Keratinocyte (primary cell): ENCODE measurements at regions not wholly inside any gene's neighbourhood (a gene's known extent, or its start where the extent isn't known, plus 50 kb on each side); places are given as distances from the start of the nearest gene placed in this dataset.
"Not testable (repeated sequence)": the region's sequence is repeated elsewhere in the genome, so short reads cannot be mapped to it uniquely, and the experiment has no call there.

Source experiments
- DNase-seq: peaks from one replicate; pipeline ENCODE4 v3.0.0-alpha.2; 2011; ENCODE audit warnings: low read depth, missing footprints, low spot score
- FAIRE-seq: peaks from 2 replicates; lab custom pipeline; 2011; peaks lifted over from hg19 to GRCh38; lab: Jason Lieb, UNC
- H2AFZ ChIP-seq: 2 replicates; pipeline ENCODE4 v1.6.0; 2012; ENCODE audit warnings: low read length, control low read depth, inconsistent platforms; ENCODE audit not compliant: control insufficient read depth
- H3K27ac ChIP-seq: 2 replicates; pipeline ENCODE4 v1.5.1; 2011; ENCODE audit warnings: low read length; ENCODE audit not compliant: control insufficient read depth, insufficient read depth
- H3K27me3 ChIP-seq: 3 replicates; pipeline ENCODE4 v1.6.0; 2011; ENCODE audit warnings: low read length; ENCODE audit not compliant: control insufficient read depth, insufficient read depth; ENCODE audit errors: extremely low read depth
- H3K36me3 ChIP-seq, 2 experiments: 2 replicates in 1 of 2; 3 replicates in 1 of 2; pipeline ENCODE4 v1.5.1; 2011; ENCODE audit warnings: low read length in 2 of 2, mild to moderate bottlenecking in 1 of 2; ENCODE audit not compliant: control insufficient read depth in 2 of 2, insufficient read depth in 2 of 2; ENCODE audit errors: extremely low read depth in 1 of 2
- H3K4me1 ChIP-seq: 3 replicates; pipeline ENCODE4 v1.5.1; 2011; ENCODE audit warnings: low read length; ENCODE audit not compliant: control insufficient read depth, insufficient read depth; ENCODE audit errors: extremely low read depth
- H3K4me2 ChIP-seq: 3 replicates; pipeline ENCODE4 v1.6.0; 2011; ENCODE audit warnings: low read depth, low read length; ENCODE audit not compliant: control insufficient read depth, insufficient read depth; ENCODE audit errors: extremely low read depth
- H3K4me3 ChIP-seq, 3 experiments: fragments of 200-600 bp in 1 of 3; sonication (generic) in 1 of 3; 2 replicates in 2 of 3; 3 replicates in 1 of 3; pipeline ENCODE4 v1.5.1; 2011 to 2016; ENCODE audit warnings: low read length in 3 of 3, mild to moderate bottlenecking in 3 of 3, control low read depth in 2 of 3, inconsistent platforms in 1 of 3, low read depth in 1 of 3, mixed read lengths in 1 of 3, mixed run types in 1 of 3, moderate library complexity in 1 of 3; ENCODE audit not compliant: control insufficient read depth in 2 of 3, insufficient read depth in 2 of 3; ENCODE audit errors: extremely low read depth in 1 of 3
- H3K79me2 ChIP-seq: 2 replicates; pipeline ENCODE4 v1.6.0; 2012; ENCODE audit warnings: low read length; ENCODE audit not compliant: control insufficient read depth, insufficient read depth
- H3K9ac ChIP-seq: 3 replicates; pipeline ENCODE4 v1.6.0; 2011; ENCODE audit warnings: low read length; ENCODE audit not compliant: control insufficient read depth, insufficient read depth; ENCODE audit errors: extremely low read depth
- H3K9me1 ChIP-seq: 3 replicates; pipeline ENCODE4 v1.6.0; 2011; ENCODE audit warnings: low read length; ENCODE audit not compliant: control insufficient read depth, insufficient read depth; ENCODE audit errors: extremely low read depth
- H3K9me3 ChIP-seq: 2 replicates; pipeline ENCODE4 v1.5.1; 2012; ENCODE audit warnings: low read depth, low read length; ENCODE audit not compliant: control insufficient read depth
- H4K20me1 ChIP-seq: 3 replicates; pipeline ENCODE4 v1.6.0; 2011; ENCODE audit warnings: low read length; ENCODE audit not compliant: control insufficient read depth, insufficient read depth; ENCODE audit errors: extremely low read depth
- EZH2 ChIP-seq: IDR thresholded peaks from one replicate; pipeline ENCODE4 v1.6.1; 2012; ENCODE audit warnings: inconsistent platforms, mild to moderate bottlenecking, low read length, moderate library complexity
- dilution Hi-C: fragments of 300-500 bp; cut with MboI; formaldehyde crosslinking; loops from one replicate; pipeline ENCODE4 v1.7.0; 2020; ENCODE audit warnings: low sequenced_read_pairs; ENCODE audit not compliant: extremely low pct_ligation_motif_present
- TF ChIP-seq, protein P1 (sequence below), 3 experiments: IDR thresholded peaks in 1 of 3; conservative IDR thresholded peaks in 1 of 3; optimal IDR thresholded peaks in 1 of 3; 2 replicates in 2 of 3; 3 replicates in 1 of 3; pipeline versions ENCODE3 to v1.5.1; 2011; ENCODE audit warnings: low read length in 3 of 3, mild to moderate bottlenecking in 3 of 3, moderate library complexity in 2 of 3, control low read depth in 1 of 3, inconsistent platforms in 1 of 3; ENCODE audit not compliant: insufficient read depth in 2 of 3; ENCODE audit errors: extremely low read depth in 1 of 3

DNA sequence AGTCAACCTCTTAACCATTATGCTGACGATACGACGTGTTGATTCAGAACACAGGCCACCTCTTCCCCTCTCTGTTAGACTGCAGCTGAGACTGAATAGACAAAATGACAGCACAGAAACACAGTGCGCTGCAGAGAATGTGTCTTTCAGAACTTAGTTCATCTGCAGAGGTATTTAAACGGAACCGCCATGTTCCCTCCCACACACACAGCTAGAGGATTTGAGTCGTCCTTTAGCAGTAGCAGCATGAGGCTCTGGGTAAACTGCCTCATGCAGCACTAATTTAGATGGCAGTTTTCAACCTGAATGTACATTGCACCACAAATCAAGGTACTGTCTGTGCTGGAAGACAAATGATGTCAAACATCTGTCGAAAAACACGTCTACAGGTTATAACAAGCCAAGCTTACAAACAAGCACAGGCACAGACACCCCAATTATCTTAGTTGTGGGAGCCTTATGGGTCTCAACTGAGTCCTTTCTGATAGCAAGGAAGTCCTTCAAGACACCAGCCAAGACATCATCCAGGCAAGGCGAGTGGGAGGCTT lies 76.6 kb upstream of the LRRC4C start:
- H3K27ac ChIP-seq: peak overlapping the region; percentile 4
- DNase-seq (peak; percentile 48), FAIRE-seq (peak; percentile 89)
- H3K36me3 ChIP-seq: no peaks in the 10 kb centered on the region
- TF ChIP-seq EZH2: no peak
- TF ChIP-seq, protein P1, sequence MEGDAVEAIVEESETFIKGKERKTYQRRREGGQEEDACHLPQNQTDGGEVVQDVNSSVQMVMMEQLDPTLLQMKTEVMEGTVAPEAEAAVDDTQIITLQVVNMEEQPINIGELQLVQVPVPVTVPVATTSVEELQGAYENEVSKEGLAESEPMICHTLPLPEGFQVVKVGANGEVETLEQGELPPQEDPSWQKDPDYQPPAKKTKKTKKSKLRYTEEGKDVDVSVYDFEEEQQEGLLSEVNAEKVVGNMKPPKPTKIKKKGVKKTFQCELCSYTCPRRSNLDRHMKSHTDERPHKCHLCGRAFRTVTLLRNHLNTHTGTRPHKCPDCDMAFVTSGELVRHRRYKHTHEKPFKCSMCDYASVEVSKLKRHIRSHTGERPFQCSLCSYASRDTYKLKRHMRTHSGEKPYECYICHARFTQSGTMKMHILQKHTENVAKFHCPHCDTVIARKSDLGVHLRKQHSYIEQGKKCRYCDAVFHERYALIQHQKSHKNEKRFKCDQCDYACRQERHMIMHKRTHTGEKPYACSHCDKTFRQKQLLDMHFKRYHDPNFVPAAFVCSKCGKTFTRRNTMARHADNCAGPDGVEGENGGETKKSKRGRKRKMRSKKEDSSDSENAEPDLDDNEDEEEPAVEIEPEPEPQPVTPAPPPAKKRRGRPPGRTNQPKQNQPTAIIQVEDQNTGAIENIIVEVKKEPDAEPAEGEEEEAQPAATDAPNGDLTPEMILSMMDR (optimal IDR thresholded peaks at IDR 0.05 in 1 of 3, IDR thresholded peaks at IDR 0.05 in 1 of 3, conservative IDR thresholded peaks at IDR 0.05 in 1 of 3; ENCODE audit: extremely low read depth in 1 of 3, insufficient read depth in 2 of 3, low read length in 3 of 3): no peak
- H3K4me3 ChIP-seq: no peak overlapping the region
- H3K4me2 ChIP-seq: peak overlapping the region; percentile 11
- H2AFZ ChIP-seq: peak overlapping the region; percentile 64
- H4K20me1 ChIP-seq: no peaks in the 10 kb centered on the region
- H3K27me3 ChIP-seq: no peaks in the 10 kb centered on the region
- no peaks in the 10 kb centered on the region for H3K79me2 ChIP-seq
- no peaks in the 10 kb centered on the region for H3K9me3 ChIP-seq
- no peak overlapping the region for H3K9ac ChIP-seq
- H3K4me1 ChIP-seq: peaks cover 25% of the 10 kb centered on the region
- dilution Hi-C loops: no loop called here
- H3K9me1 ChIP-seq: no peaks in the 10 kb centered on the region

DNA sequence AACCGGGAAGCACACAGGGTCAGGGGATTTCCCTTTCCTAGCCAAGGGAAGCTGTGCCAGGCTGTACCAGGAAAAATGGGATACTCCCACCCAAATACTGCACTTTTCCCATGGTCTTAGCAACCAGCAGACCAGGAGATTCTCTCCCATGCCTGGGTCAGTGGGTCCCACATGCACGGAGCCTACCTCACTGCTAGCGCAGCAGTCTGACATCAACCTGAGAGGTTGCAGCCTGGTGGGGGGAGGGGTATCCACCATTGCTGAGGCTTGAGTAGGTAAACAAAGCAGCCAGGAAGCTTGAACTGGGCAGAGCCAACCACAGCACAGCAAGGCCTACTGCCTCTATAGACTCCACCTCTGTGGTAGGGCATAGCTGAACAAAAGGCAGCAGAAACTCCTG lies 85.5 kb upstream of the LRRC4C start:
- H3K9ac ChIP-seq, H3K79me2 ChIP-seq, H2AFZ ChIP-seq, H4K20me1 ChIP-seq, dilution Hi-C loops, H3K4me1 ChIP-seq, H3K36me3 ChIP-seq, H3K27ac ChIP-seq, H3K9me1 ChIP-seq, H3K4me3 ChIP-seq, H3K4me2 ChIP-seq, H3K9me3 ChIP-seq, DNase-seq, FAIRE-seq, H3K27me3 ChIP-seq: not testable (repeated sequence)

DNA sequence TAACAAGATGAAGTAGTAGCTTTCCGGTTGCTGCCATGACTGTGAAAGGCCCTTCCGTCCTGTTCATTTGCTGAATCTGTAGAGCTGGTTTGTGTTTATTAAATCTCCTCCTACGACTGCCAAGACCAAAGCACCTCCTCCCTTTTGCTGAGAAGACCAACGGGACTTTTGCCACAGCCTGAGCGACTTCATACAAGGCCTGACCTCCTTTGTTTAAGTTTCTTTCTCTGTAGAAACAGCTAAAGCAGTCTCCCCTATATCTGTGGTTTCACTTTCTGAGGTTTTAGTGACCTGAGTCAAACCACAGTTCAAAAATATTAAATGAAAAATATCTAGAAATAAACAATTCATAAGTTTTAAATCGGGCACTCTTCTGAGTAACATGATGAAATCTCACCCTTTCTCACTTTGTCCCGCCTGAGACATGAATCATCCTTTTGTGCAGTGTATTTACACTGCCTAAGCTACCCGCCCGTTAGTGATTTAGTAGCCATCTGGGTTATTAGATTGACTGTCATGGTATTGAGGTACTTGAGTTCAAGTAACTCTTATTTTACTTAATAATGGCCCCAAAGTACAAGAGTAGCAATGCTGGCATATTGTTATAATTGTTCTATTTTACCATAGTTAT lies 119.1 kb upstream of the LRRC4C start:
- no peak overlapping the region for H3K4me3 ChIP-seq
- H3K9me3 ChIP-seq: no peaks in the 10 kb centered on the region
- H3K4me1 ChIP-seq: no peaks in the 10 kb centered on the region
- no peaks in the 10 kb centered on the region for H3K36me3 ChIP-seq
- no peak for TF ChIP-seq EZH2
- TF ChIP-seq, protein P1 (optimal IDR thresholded peaks at IDR 0.05 in 1 of 3, IDR thresholded peaks at IDR 0.05 in 1 of 3, conservative IDR thresholded peaks at IDR 0.05 in 1 of 3; ENCODE audit: extremely low read depth in 1 of 3, insufficient read depth in 2 of 3, low read length in 3 of 3): no peak
- no peak overlapping the region for H3K9ac ChIP-seq
- no peak overlapping the region for H2AFZ ChIP-seq
- DNase-seq: no peak
- no peak for FAIRE-seq
- H3K27me3 ChIP-seq: no peaks in the 10 kb centered on the region
- no peak overlapping the region for H3K27ac ChIP-seq
- H3K79me2 ChIP-seq: no peaks in the 10 kb centered on the region
- dilution Hi-C loops: no loop called here
- H3K4me2 ChIP-seq: no peak overlapping the region
- H4K20me1 ChIP-seq: no peaks in the 10 kb centered on the region
- no peaks in the 10 kb centered on the region for H3K9me1 ChIP-seq
